Keratinocyte (primary cell): ENCODE measurements at regions not wholly inside any gene's neighbourhood (a gene's known extent, or its start where the extent isn't known, plus 50 kb on each side); places are given as distances from the start of the nearest gene placed in this dataset.

Experiments used
- DNase-seq: peaks from one replicate; pipeline ENCODE4 v3.0.0-alpha.2; 2011; ENCODE audit warnings: low read depth, missing footprints, low spot score
- FAIRE-seq: peaks from 2 replicates; lab custom pipeline; 2011; peaks lifted over from hg19 to GRCh38; lab: Jason Lieb, UNC
- H2AFZ ChIP-seq: 2 replicates; pipeline ENCODE4 v1.6.0; 2012; ENCODE audit warnings: low read length, control low read depth, inconsistent platforms; ENCODE audit not compliant: control insufficient read depth
- H3K27ac ChIP-seq: 2 replicates; pipeline ENCODE4 v1.5.1; 2011; ENCODE audit warnings: low read length; ENCODE audit not compliant: control insufficient read depth, insufficient read depth
- H3K27me3 ChIP-seq: 3 replicates; pipeline ENCODE4 v1.6.0; 2011; ENCODE audit warnings: low read length; ENCODE audit not compliant: control insufficient read depth, insufficient read depth; ENCODE audit errors: extremely low read depth
- H3K36me3 ChIP-seq, 2 experiments: 2 replicates in 1 of 2; 3 replicates in 1 of 2; pipeline ENCODE4 v1.5.1; 2011; ENCODE audit warnings: low read length in 2 of 2, mild to moderate bottlenecking in 1 of 2; ENCODE audit not compliant: control insufficient read depth in 2 of 2, insufficient read depth in 2 of 2; ENCODE audit errors: extremely low read depth in 1 of 2
- H3K4me1 ChIP-seq: 3 replicates; pipeline ENCODE4 v1.5.1; 2011; ENCODE audit warnings: low read length; ENCODE audit not compliant: control insufficient read depth, insufficient read depth; ENCODE audit errors: extremely low read depth
- H3K4me2 ChIP-seq: 3 replicates; pipeline ENCODE4 v1.6.0; 2011; ENCODE audit warnings: low read depth, low read length; ENCODE audit not compliant: control insufficient read depth, insufficient read depth; ENCODE audit errors: extremely low read depth
- H3K4me3 ChIP-seq, 3 experiments: fragments of 200-600 bp in 1 of 3; sonication (generic) in 1 of 3; 2 replicates in 2 of 3; 3 replicates in 1 of 3; pipeline ENCODE4 v1.5.1; 2011 to 2016; ENCODE audit warnings: low read length in 3 of 3, mild to moderate bottlenecking in 3 of 3, control low read depth in 2 of 3, inconsistent platforms in 1 of 3, low read depth in 1 of 3, mixed read lengths in 1 of 3, mixed run types in 1 of 3, moderate library complexity in 1 of 3; ENCODE audit not compliant: control insufficient read depth in 2 of 3, insufficient read depth in 2 of 3; ENCODE audit errors: extremely low read depth in 1 of 3
- H3K79me2 ChIP-seq: 2 replicates; pipeline ENCODE4 v1.6.0; 2012; ENCODE audit warnings: low read length; ENCODE audit not compliant: control insufficient read depth, insufficient read depth
- H3K9ac ChIP-seq: 3 replicates; pipeline ENCODE4 v1.6.0; 2011; ENCODE audit warnings: low read length; ENCODE audit not compliant: control insufficient read depth, insufficient read depth; ENCODE audit errors: extremely low read depth
- H3K9me1 ChIP-seq: 3 replicates; pipeline ENCODE4 v1.6.0; 2011; ENCODE audit warnings: low read length; ENCODE audit not compliant: control insufficient read depth, insufficient read depth; ENCODE audit errors: extremely low read depth
- H3K9me3 ChIP-seq: 2 replicates; pipeline ENCODE4 v1.5.1; 2012; ENCODE audit warnings: low read depth, low read length; ENCODE audit not compliant: control insufficient read depth
- H4K20me1 ChIP-seq: 3 replicates; pipeline ENCODE4 v1.6.0; 2011; ENCODE audit warnings: low read length; ENCODE audit not compliant: control insufficient read depth, insufficient read depth; ENCODE audit errors: extremely low read depth
- EZH2 ChIP-seq: IDR thresholded peaks from one replicate; pipeline ENCODE4 v1.6.1; 2012; ENCODE audit warnings: inconsistent platforms, mild to moderate bottlenecking, low read length, moderate library complexity
- dilution Hi-C: fragments of 300-500 bp; cut with MboI; formaldehyde crosslinking; loops from one replicate; pipeline ENCODE4 v1.7.0; 2020; ENCODE audit warnings: low sequenced_read_pairs; ENCODE audit not compliant: extremely low pct_ligation_motif_present
- TF ChIP-seq, protein P1 (sequence below), 3 experiments: IDR thresholded peaks in 1 of 3; conservative IDR thresholded peaks in 1 of 3; optimal IDR thresholded peaks in 1 of 3; 2 replicates in 2 of 3; 3 replicates in 1 of 3; pipeline versions ENCODE3 to v1.5.1; 2011; ENCODE audit warnings: low read length in 3 of 3, mild to moderate bottlenecking in 3 of 3, moderate library complexity in 2 of 3, control low read depth in 1 of 3, inconsistent platforms in 1 of 3; ENCODE audit not compliant: insufficient read depth in 2 of 3; ENCODE audit errors: extremely low read depth in 1 of 3

DNA sequence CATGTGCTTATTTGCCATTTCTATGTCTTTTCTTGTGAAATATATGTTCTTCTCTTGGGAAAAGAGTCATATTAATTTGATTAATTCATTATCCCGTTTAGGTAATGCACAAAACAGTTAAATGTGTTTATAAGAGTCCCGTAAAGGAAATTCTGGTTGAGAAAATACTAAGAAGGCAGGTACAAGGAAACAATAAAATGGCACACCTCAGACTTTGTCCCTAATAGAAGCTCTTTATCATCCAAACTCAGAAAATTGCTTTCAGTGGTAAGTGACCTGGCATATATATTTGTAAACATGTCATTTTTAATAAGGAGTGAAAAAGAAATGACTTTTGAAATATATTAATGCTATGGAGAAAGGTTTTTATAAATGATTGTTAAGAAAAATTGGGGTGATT is 540.5 kb upstream of the CITED2 start:
- TF ChIP-seq, protein P1, sequence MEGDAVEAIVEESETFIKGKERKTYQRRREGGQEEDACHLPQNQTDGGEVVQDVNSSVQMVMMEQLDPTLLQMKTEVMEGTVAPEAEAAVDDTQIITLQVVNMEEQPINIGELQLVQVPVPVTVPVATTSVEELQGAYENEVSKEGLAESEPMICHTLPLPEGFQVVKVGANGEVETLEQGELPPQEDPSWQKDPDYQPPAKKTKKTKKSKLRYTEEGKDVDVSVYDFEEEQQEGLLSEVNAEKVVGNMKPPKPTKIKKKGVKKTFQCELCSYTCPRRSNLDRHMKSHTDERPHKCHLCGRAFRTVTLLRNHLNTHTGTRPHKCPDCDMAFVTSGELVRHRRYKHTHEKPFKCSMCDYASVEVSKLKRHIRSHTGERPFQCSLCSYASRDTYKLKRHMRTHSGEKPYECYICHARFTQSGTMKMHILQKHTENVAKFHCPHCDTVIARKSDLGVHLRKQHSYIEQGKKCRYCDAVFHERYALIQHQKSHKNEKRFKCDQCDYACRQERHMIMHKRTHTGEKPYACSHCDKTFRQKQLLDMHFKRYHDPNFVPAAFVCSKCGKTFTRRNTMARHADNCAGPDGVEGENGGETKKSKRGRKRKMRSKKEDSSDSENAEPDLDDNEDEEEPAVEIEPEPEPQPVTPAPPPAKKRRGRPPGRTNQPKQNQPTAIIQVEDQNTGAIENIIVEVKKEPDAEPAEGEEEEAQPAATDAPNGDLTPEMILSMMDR (optimal IDR thresholded peaks at IDR 0.05 in 1 of 3, IDR thresholded peaks at IDR 0.05 in 1 of 3, conservative IDR thresholded peaks at IDR 0.05 in 1 of 3; ENCODE audit: extremely low read depth in 1 of 3, insufficient read depth in 2 of 3, low read length in 3 of 3): no peak
- no peak for TF ChIP-seq EZH2
- no peak overlapping the region for H3K4me2 ChIP-seq
- dilution Hi-C loops: no loop called here
- no peaks in the 10 kb centered on the region for H3K4me1 ChIP-seq
- H3K9me1 ChIP-seq: no peaks in the 10 kb centered on the region
- no peak for DNase-seq
- no peak overlapping the region for H2AFZ ChIP-seq
- no peak overlapping the region for H3K9ac ChIP-seq
- no peak for FAIRE-seq
- no peaks in the 10 kb centered on the region for H3K79me2 ChIP-seq
- no peaks in the 10 kb centered on the region for H4K20me1 ChIP-seq
- H3K4me3 ChIP-seq: no peak overlapping the region
- H3K9me3 ChIP-seq: no peaks in the 10 kb centered on the region
- H3K36me3 ChIP-seq: no peaks in the 10 kb centered on the region
- no peak overlapping the region for H3K27ac ChIP-seq
- no peaks in the 10 kb centered on the region for H3K27me3 ChIP-seq

DNA sequence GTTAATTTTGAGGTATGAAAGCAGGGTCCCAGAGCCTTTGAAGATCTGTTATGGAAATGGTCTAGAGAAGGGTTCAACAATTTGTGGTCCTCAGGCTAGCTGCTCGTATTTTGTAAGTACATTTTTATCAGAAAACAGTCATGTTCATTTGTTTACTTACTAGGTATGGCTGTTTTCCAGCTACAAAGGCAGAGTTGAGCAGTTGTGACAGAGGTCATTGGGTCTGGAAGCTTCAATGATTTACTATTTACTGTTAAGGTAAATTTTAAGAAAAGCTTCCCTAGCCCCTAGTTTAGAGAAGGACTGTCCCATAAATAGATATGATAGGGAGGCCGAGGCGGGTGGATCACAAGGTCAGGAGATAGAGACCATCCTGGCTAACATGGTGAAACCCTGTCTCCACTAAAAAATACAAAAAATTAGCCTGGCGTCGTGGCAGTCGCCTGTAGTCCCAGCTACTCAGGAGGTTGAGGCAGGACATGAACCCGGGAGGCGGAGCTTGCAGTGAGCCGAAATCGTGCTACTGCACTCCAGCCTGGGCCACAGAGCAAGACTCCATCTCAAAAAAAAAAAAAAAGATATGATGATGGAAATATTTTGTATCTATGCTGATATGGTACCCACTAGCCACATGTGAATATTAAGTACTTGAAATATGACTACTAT is 538.4 kb upstream of the CITED2 start:
- H3K4me2 ChIP-seq: no peak overlapping the region
- DNase-seq (no peak), FAIRE-seq (no peak)
- H3K9ac ChIP-seq: no peak overlapping the region
- no peak overlapping the region for H3K27ac ChIP-seq
- H3K4me1 ChIP-seq: no peaks in the 10 kb centered on the region
- no peaks in the 10 kb centered on the region for H3K9me3 ChIP-seq
- H3K27me3 ChIP-seq: no peaks in the 10 kb centered on the region
- no peaks in the 10 kb centered on the region for H3K9me1 ChIP-seq
- TF ChIP-seq EZH2: no peak
- TF ChIP-seq, protein P1 (optimal IDR thresholded peaks at IDR 0.05 in 1 of 3, IDR thresholded peaks at IDR 0.05 in 1 of 3, conservative IDR thresholded peaks at IDR 0.05 in 1 of 3; ENCODE audit: extremely low read depth in 1 of 3, insufficient read depth in 2 of 3, low read length in 3 of 3): no peak
- H3K36me3 ChIP-seq: no peaks in the 10 kb centered on the region
- H4K20me1 ChIP-seq: no peaks in the 10 kb centered on the region
- H2AFZ ChIP-seq: no peak overlapping the region
- no peak overlapping the region for H3K4me3 ChIP-seq
- H3K79me2 ChIP-seq: no peaks in the 10 kb centered on the region
- dilution Hi-C loops: no loop called here
